ENCODE measurements at regions not wholly inside any gene's neighbourhood (a gene's known extent, or its start where the extent isn't known, plus 50 kb on each side); places are given as distances from the start of the nearest gene placed in this dataset.

- intact Hi-C loops (cut with DNase I; ENCODE audit: low total_unique reads): no loop called here
- no peaks in the 10 kb centered on the region for H3K9me3 ChIP-seq
- no peaks in the 10 kb centered on the region for H3K27me3 ChIP-seq
- no peak for TF ChIP-seq CTCF (IDR thresholded peaks at IDR 0.05)
- no peak overlapping the region for H3K27ac ChIP-seq
- no peaks in the 10 kb centered on the region for H3K4me1 ChIP-seq
- no peak for DNase-seq
- no peaks in the 10 kb centered on the region for H3K36me3 ChIP-seq
- no peak overlapping the region for H3K4me3 ChIP-seq
Observed at GRCh38 chr2:118657466-118657865, 190.0 kb downstream of the EN1 start.

GRCh38 chr2:118654945-118655344 is 192.5 kb downstream of the EN1 start:
- Histone ChIP-seq H3K27ac (no peak overlapping the region), H3K4me3 (no peak overlapping the region), H3K27me3 (no peaks in the 10 kb centered on the region), H3K4me1 (no peaks in the 10 kb centered on the region), H3K9me3 (peaks cover 0 to 6% (median 2%) of the 10 kb centered on the region in 3 donors), H3K36me3 (no peaks in the 10 kb centered on the region)
- no peak for DNase-seq
- intact Hi-C loops (cut with DNase I; ENCODE audit: low total_unique reads): no loop called here
- no peak for TF ChIP-seq CTCF (IDR thresholded peaks at IDR 0.05)

GRCh38 chr2:118650327-118650726 is 197.1 kb downstream of the EN1 start:
- Histone ChIP-seq H3K9me3 (peaks cover 0 to 6% (median 2%) of the 10 kb centered on the region in 3 donors), H3K4me1 (no peaks in the 10 kb centered on the region), H3K4me3 (no peak overlapping the region), H3K27me3 (no peaks in the 10 kb centered on the region), H3K36me3 (no peaks in the 10 kb centered on the region), H3K27ac (no peak overlapping the region)
- intact Hi-C loops (cut with DNase I; ENCODE audit: low total_unique reads): no loop called here
- TF ChIP-seq CTCF (IDR thresholded peaks at IDR 0.05): no peak
- no peak for DNase-seq

- Histone ChIP-seq H3K9me3 (peaks cover 0 to under 1% (median under 1%) of the 10 kb centered on the region in 3 donors), H3K27ac (no peak overlapping the region), H3K4me3 (no peak overlapping the region), H3K27me3 (no peaks in the 10 kb centered on the region), H3K4me1 (no peaks in the 10 kb centered on the region), H3K36me3 (no peaks in the 10 kb centered on the region)
- intact Hi-C loops (cut with DNase I; ENCODE audit: low total_unique reads): no loop called here
- DNase-seq: no peak
- no peak for TF ChIP-seq CTCF (IDR thresholded peaks at IDR 0.05)
Observed at GRCh38 chr2:118645876-118646275, 201.6 kb downstream of the EN1 start.

GRCh38 chr2:118644190-118644589 is 203.3 kb downstream of the EN1 start:
- Histone ChIP-seq H3K36me3 (no peaks in the 10 kb centered on the region), H3K27me3 (no peaks in the 10 kb centered on the region), H3K27ac (no peak overlapping the region), H3K9me3 (no peaks in the 10 kb centered on the region), H3K4me1 (no peaks in the 10 kb centered on the region), H3K4me3 (no peak overlapping the region)
- no peak for TF ChIP-seq CTCF (IDR thresholded peaks at IDR 0.05)
- DNase-seq: no peak
- intact Hi-C loops (cut with DNase I; ENCODE audit: low total_unique reads): no loop called here

GRCh38 chr2:118643294-118643693 is 204.2 kb downstream of the EN1 start:
- Histone ChIP-seq H3K4me3 (no peak overlapping the region), H3K27ac (no peak overlapping the region), H3K27me3 (no peaks in the 10 kb centered on the region), H3K9me3 (no peaks in the 10 kb centered on the region), H3K4me1 (no peaks in the 10 kb centered on the region), H3K36me3 (no peaks in the 10 kb centered on the region)
- DNase-seq: no peak
- intact Hi-C loops (cut with DNase I; ENCODE audit: low total_unique reads): no loop called here
- no peak for TF ChIP-seq CTCF (IDR thresholded peaks at IDR 0.05)

Data from tibial artery (tissue), 4 donors.